K562 (cell line): ENCODE measurements at regions not wholly inside any gene's neighbourhood (a gene's known extent, or its start where the extent isn't known, plus 50 kb on each side); places are given as distances from the start of the nearest gene placed in this dataset.

Experiments used
- BRF2 ChIP-seq: IDR thresholded peaks from 3 replicates; pipeline ENCODE4 v1.6.1; 2011; ENCODE audit warnings: borderline replicate concordance, mild to moderate bottlenecking; ENCODE audit not compliant: insufficient read length, insufficient read depth
- CTCF ChIP-seq, 3 experiments: IDR thresholded peaks in 2 of 3; conservative IDR thresholded peaks in 1 of 3; 2 replicates each; pipeline ENCODE4 v1.5.1; 2011 to 2012; ENCODE audit warnings: low read length in 3 of 3, mild to moderate bottlenecking in 3 of 3, control low read depth in 2 of 3, improper control_type of control experiment in 1 of 3, inconsistent platforms in 1 of 3, low read depth in 1 of 3, mixed read lengths in 1 of 3, moderate library complexity in 1 of 3; ENCODE audit not compliant: insufficient read depth in 2 of 3
- KAT7 ChIP-seq: sonication (generic); formaldehyde crosslinking; IDR thresholded peaks from 2 replicates; pipeline ENCODE4 v1.8.0; 2022; ENCODE audit warnings: missing genetic modification reagents, mild to moderate bottlenecking, borderline replicate concordance
- KLF10 ChIP-seq: fragments of 250-450 bp; sonication (Bioruptor Pico); IDR thresholded peaks from 2 replicates; pipeline ENCODE4 v1.6.1; 2021; ENCODE audit warnings: matching md5 sums
- MEF2D ChIP-seq: conservative IDR thresholded peaks from 2 replicates; pipeline ENCODE4 v1.6.1; 2016; ENCODE audit warnings: low read depth, missing genetic modification characterization, missing compliant biosample characterization
- PHB2 ChIP-seq: fragments of 450-650 bp; IDR thresholded peaks from 2 replicates; pipeline ENCODE4 v1.6.1; 2017; ENCODE audit warnings: low read depth
- PTTG1 ChIP-seq: fragments of 450-650 bp; IDR thresholded peaks from 2 replicates; pipeline ENCODE4 v1.6.1; 2016; ENCODE audit warnings: low read depth, mild to moderate bottlenecking, missing genetic modification characterization, missing compliant biosample characterization
- ZC3H11A ChIP-seq: IDR thresholded peaks from 2 replicates; pipeline ENCODE4 v1.6.1; 2012; ENCODE audit warnings: low read depth, low read length, improper control_type of control experiment
- ZFP30 ChIP-seq: fragments of 250-450 bp; sonication (Bioruptor Pico); IDR thresholded peaks from 2 replicates; pipeline ENCODE4 v1.8.0; 2022; ENCODE audit warnings: moderate library complexity, mild to moderate bottlenecking, inconsistent platforms, borderline replicate concordance

GRCh38 chr18:34444622-34445021, 219.9 kb upstream of the NOL4 start:
- TF ChIP-seq CTCF (IDR thresholded peaks at IDR 0.05 in 2 of 3, conservative IDR thresholded peaks at IDR 0.05 in 1 of 3; ENCODE audit: insufficient read depth in 2 of 3, low read depth in 1 of 3, low read length in 3 of 3) (no peak), KLF10 (CRISPR knock-in tag) (no peak), BRF2 (no peak), PTTG1 (no peak), MEF2D (tag) (no peak), ZFP30 (CRISPR knock-in tag) (no peak), PHB2 (no peak), ZC3H11A (no peak), KAT7 (CRISPR knock-in tag) (no peak)
